A673 (cell line): ENCODE measurements at regions not wholly inside any gene's neighbourhood (a gene's known extent, or its start where the extent isn't known, plus 50 kb on each side); places are given as distances from the start of the nearest gene placed in this dataset.

Experiments
- BruUV-seq: library from RNA; stranded (reverse); fragments of 400-500 nt; replicated peaks from 2 replicates; lab custom pipeline; 2021; lab: Mats Ljungman, UMichigan
- CTCF ChIA-PET: fragments of 300-600 bp; sonication (Branson Sonifier 250); formaldehyde crosslinking; loops from one replicate; lab custom pipeline; 2022; ENCODE audit warnings: antibody characterized with exemption; lab: Charles Lee
- POLR2A ChIA-PET: fragments of 300-600 bp; sonication (Branson Sonifier 250); formaldehyde crosslinking; loops from one replicate; lab custom pipeline; 2022; ENCODE audit warnings: antibody characterized with exemption; ENCODE audit not compliant: low non-redundant PET; lab: Charles Lee
- DNase-seq: peaks from one replicate; pipeline ENCODE4 v3.0.0-alpha.2; 2015; ENCODE audit warnings: low spot score
- H3K27ac ChIP-seq: fragments of 200-600 bp; sonication (generic); 2 replicates; pipeline ENCODE4 v1.5.1; 2016; ENCODE audit warnings: mixed run types, low read depth, mild to moderate bottlenecking, mixed read lengths, antibody characterized with exemption, low read length; ENCODE audit not compliant: poor library complexity, severe bottlenecking
- H3K27me3 ChIP-seq: fragments of 200-600 bp; sonication (generic); replicated peaks from 2 replicates; pipeline ENCODE4 v1.6.1; 2017; ENCODE audit warnings: mixed run types, low read depth, mild to moderate bottlenecking, mixed read lengths, antibody characterized with exemption, low read length; ENCODE audit not compliant: insufficient read depth, poor library complexity
- H3K36me3 ChIP-seq: fragments of 200-600 bp; sonication (generic); 2 replicates; pipeline ENCODE4 v1.6.1; 2016; ENCODE audit warnings: mixed run types, mild to moderate bottlenecking, mixed read lengths, antibody characterized with exemption, low read length; ENCODE audit not compliant: insufficient read depth, poor library complexity, severe bottlenecking
- H3K4me1 ChIP-seq: fragments of 200-600 bp; sonication (generic); 2 replicates; pipeline ENCODE4 v1.6.1; 2017; ENCODE audit warnings: mixed run types, mild to moderate bottlenecking, mixed read lengths, antibody characterized with exemption, low read length; ENCODE audit not compliant: insufficient read depth, poor library complexity, severe bottlenecking
- H3K4me3 ChIP-seq: fragments of 200-600 bp; sonication (generic); 2 replicates; pipeline ENCODE4 v1.5.1; 2016; ENCODE audit warnings: low read depth, mixed run types, mild to moderate bottlenecking, mixed read lengths, low read length; ENCODE audit not compliant: poor library complexity, severe bottlenecking
- H3K9me3 ChIP-seq: fragments of 200-600 bp; sonication (generic); 2 replicates; pipeline ENCODE4 v1.6.1; 2016; ENCODE audit warnings: mixed run types, low read depth, mild to moderate bottlenecking, mixed read lengths, antibody characterized with exemption, low read length; ENCODE audit not compliant: poor library complexity, severe bottlenecking
- CTCF ChIP-seq: fragments of 300-800, 200-600 bp; sonication (generic); conservative IDR thresholded peaks from 2 replicates; pipeline ENCODE4 v1.5.1; 2017; ENCODE audit warnings: low read depth, mild to moderate bottlenecking, antibody characterized with exemption, low read length, moderate library complexity, mixed read lengths
- EZH2 ChIP-seq: fragments of 200-600 bp; sonication (generic); IDR thresholded peaks from 2 replicates; pipeline ENCODE4 v1.6.1; 2017; ENCODE audit warnings: borderline replicate concordance, low read depth, mild to moderate bottlenecking, mixed read lengths, antibody characterized with exemption, low read length; ENCODE audit not compliant: poor library complexity, severe bottlenecking
- intact Hi-C: fragments of 100-400 bp; cut with micrococcal nuclease; formaldehyde crosslinking; loops from one replicate; pipeline ENCODE4 v1.10.0; 2022; ENCODE audit not compliant: unreplicated experiment

GRCh38 chr4:27293831-27294230, 433.2 kb downstream of the STIM2 start:
- BruUV-seq: no TSS peak
- H3K4me1 ChIP-seq: no peaks in the 10 kb centered on the region
- H3K9me3 ChIP-seq: no peaks in the 10 kb centered on the region
- ChIA-PET CTCF (no interaction called here), POLR2A (no interaction called here)
- no peak overlapping the region for H3K4me3 ChIP-seq
- no peaks in the 10 kb centered on the region for H3K36me3 ChIP-seq
- DNase-seq: no peak
- no peak overlapping the region for H3K27ac ChIP-seq
- intact Hi-C loops: no loop called here
- peaks cover 4% of the 10 kb centered on the region for H3K27me3 ChIP-seq
- TF ChIP-seq CTCF (no peak), EZH2 (no peak)

GRCh38 chr4:27304751-27305150, 444.1 kb downstream of the STIM2 start:
- intact Hi-C loops: no loop called here
- H3K27me3 ChIP-seq: no peaks in the 10 kb centered on the region
- no peaks in the 10 kb centered on the region for H3K36me3 ChIP-seq
- peaks cover 3% of the 10 kb centered on the region for H3K9me3 ChIP-seq
- CTCF ChIA-PET: no interaction called here
- POLR2A ChIA-PET: no interaction called here
- no peak for DNase-seq
- no TSS peak for BruUV-seq
- TF ChIP-seq EZH2: no peak
- TF ChIP-seq CTCF: no peak
- no peak overlapping the region for H3K27ac ChIP-seq
- H3K4me1 ChIP-seq: no peaks in the 10 kb centered on the region
- H3K4me3 ChIP-seq: no peak overlapping the region

- DNase-seq: no peak
- Histone ChIP-seq H3K36me3 (no peaks in the 10 kb centered on the region), H3K4me1 (no peaks in the 10 kb centered on the region), H3K9me3 (peaks cover 3% of the 10 kb centered on the region), H3K27me3 (no peaks in the 10 kb centered on the region), H3K27ac (no peak overlapping the region), H3K4me3 (no peak overlapping the region)
- CTCF ChIA-PET: no interaction called here
- intact Hi-C loops: no loop called here
- POLR2A ChIA-PET: no interaction called here
- TF ChIP-seq EZH2 (no peak), CTCF (no peak)
- BruUV-seq: no TSS peak
These were observed 444.6 kb downstream of the STIM2 start for GRCh38 chr4:27305246-27305645.
